Chondrocyte (in vitro differentiated cells): ENCODE measurements at regions not wholly inside any gene's neighbourhood (a gene's known extent, or its start where the extent isn't known, plus 50 kb on each side); places are given as distances from the start of the nearest gene placed in this dataset.

Source experiments
- DNase-seq: peaks from one replicate; pipeline ENCODE4 v3.0.0; 2021; ENCODE audit warnings: mixed read lengths, low spot score
- H3K27ac Mint-ChIP-seq: one replicate; pipeline ENCODE4 v1.8.0; 2021; ENCODE audit warnings: mild to moderate bottlenecking, moderate library complexity, mixed read lengths; ENCODE audit not compliant: unreplicated experiment
- H3K27me3 Mint-ChIP-seq: 2 replicates; pipeline ENCODE4 v1.8.0; 2021; ENCODE audit warnings: low read depth, mixed read lengths
- H3K36me3 Mint-ChIP-seq: 2 replicates; pipeline ENCODE4 v1.8.0; 2021; ENCODE audit warnings: low read depth, mixed read lengths
- H3K4me1 Mint-ChIP-seq: 2 replicates; pipeline ENCODE4 v1.8.0; 2021; ENCODE audit warnings: low read depth, mild to moderate bottlenecking, mixed read lengths
- H3K4me3 Mint-ChIP-seq: one replicate; pipeline ENCODE4 v1.8.0; 2021; ENCODE audit warnings: mild to moderate bottlenecking, moderate library complexity, mixed read lengths; ENCODE audit not compliant: unreplicated experiment
- H3K9me3 Mint-ChIP-seq: 2 replicates; pipeline ENCODE4 v1.8.0; 2021; ENCODE audit warnings: low read depth, mixed read lengths
- CTCF ChIP-seq: fragments of 200-600 bp; sonication (generic); IDR thresholded peaks from 2 replicates; pipeline ENCODE4 v1.5.0; 2021; ENCODE audit warnings: antibody characterized with exemption, mild to moderate bottlenecking, moderate library complexity

- H3K4me1 Mint-ChIP-seq = no peaks in the 10 kb centered on the region
- peaks cover 42% of the 10 kb centered on the region for H3K27me3 Mint-ChIP-seq
- no peak overlapping the region for H3K27ac Mint-ChIP-seq
- no peak overlapping the region for H3K4me3 Mint-ChIP-seq
- no peak for DNase-seq
- no peaks in the 10 kb centered on the region for H3K36me3 Mint-ChIP-seq
- TF ChIP-seq CTCF = no peak
- peaks cover 7% of the 10 kb centered on the region for H3K9me3 Mint-ChIP-seq
Observed at GRCh38 chr2:176484838-176485237, 215.6 kb downstream of the MTX2 start.

GRCh38 chr2:176488431-176488830, 219.2 kb downstream of the MTX2 start:
- Mint-ChIP-seq H3K4me3 (no peak overlapping the region), H3K27ac (no peak overlapping the region), H3K27me3 (peaks cover 31% of the 10 kb centered on the region), H3K4me1 (peaks cover 8% of the 10 kb centered on the region), H3K36me3 (peaks cover 2% of the 10 kb centered on the region), H3K9me3 (peaks cover 7% of the 10 kb centered on the region)
- TF ChIP-seq CTCF = no peak
- no peak for DNase-seq

GRCh38 chr2:176490061-176490861, 221.0 kb downstream of the MTX2 start:
- no peak overlapping the region for H3K27ac Mint-ChIP-seq
- peaks cover 38% of the 10 kb centered on the region for H3K27me3 Mint-ChIP-seq
- peaks cover 7% of the 10 kb centered on the region for H3K9me3 Mint-ChIP-seq
- no peak for TF ChIP-seq CTCF
- H3K36me3 Mint-ChIP-seq = peaks cover 2% of the 10 kb centered on the region
- no peak for DNase-seq
- H3K4me1 Mint-ChIP-seq = peaks cover 8% of the 10 kb centered on the region
- no peak overlapping the region for H3K4me3 Mint-ChIP-seq

- Mint-ChIP-seq H3K4me1 (peaks cover 8% of the 10 kb centered on the region), H3K9me3 (peaks cover 7% of the 10 kb centered on the region), H3K27ac (no peak overlapping the region), H3K27me3 (peaks cover 42% of the 10 kb centered on the region), H3K36me3 (peaks cover 2% of the 10 kb centered on the region), H3K4me3 (no peak overlapping the region)
- no peak for DNase-seq
- TF ChIP-seq CTCF = no peak
Observed at GRCh38 chr2:176491172-176491904, 222.1 kb downstream of the MTX2 start.

GRCh38 chr2:176492583-176492982, 223.3 kb downstream of the MTX2 start:
- Mint-ChIP-seq H3K9me3 (peaks cover 4% of the 10 kb centered on the region), H3K4me1 (peaks cover 8% of the 10 kb centered on the region), H3K36me3 (peaks cover 2% of the 10 kb centered on the region), H3K27ac (no peak overlapping the region), H3K4me3 (no peak overlapping the region), H3K27me3 (peaks cover 37% of the 10 kb centered on the region)
- TF ChIP-seq CTCF = no peak
- DNase-seq = no peak
